HG03139 (cell line): ENCODE measurements at regions not wholly inside any gene's neighbourhood (a gene's known extent, or its start where the extent isn't known, plus 50 kb on each side); places are given as distances from the start of the nearest gene placed in this dataset.

ENCODE experiments used
- ATAC-seq: cut with Tn5 transposase; IDR thresholded peaks from one replicate; pipeline ENCODE4 v1.9.1; 2021; ENCODE audit not compliant: unreplicated experiment

- ATAC-seq, result no peak
Observed at GRCh38 chr20:21901470-21902275, 196.2 kb downstream of the PAX1 start.

- no peak for ATAC-seq
Observed at GRCh38 chr20:21900431-21900830, 195.0 kb downstream of the PAX1 start.

DNA sequence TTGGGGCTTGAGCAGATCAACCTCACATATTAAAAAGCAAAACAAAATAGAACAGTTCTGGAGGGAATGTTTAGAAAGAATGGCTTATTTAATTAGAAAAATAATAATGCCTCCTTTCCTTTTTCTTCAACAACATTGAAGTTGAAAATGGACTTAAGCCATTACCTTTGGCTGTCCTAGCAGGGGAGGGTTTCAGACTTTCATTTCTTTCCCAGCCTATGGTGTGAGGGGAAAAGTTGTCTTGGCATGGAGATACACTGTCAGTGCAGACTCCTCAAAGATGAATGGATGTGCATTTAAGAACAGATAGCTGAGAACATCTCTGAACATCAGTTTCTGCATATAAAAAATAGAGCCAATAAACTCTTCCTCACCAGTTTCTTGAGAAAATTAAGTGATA, 169.5 kb downstream of the PAX1 start:
- ATAC-seq, result no peak

DNA sequence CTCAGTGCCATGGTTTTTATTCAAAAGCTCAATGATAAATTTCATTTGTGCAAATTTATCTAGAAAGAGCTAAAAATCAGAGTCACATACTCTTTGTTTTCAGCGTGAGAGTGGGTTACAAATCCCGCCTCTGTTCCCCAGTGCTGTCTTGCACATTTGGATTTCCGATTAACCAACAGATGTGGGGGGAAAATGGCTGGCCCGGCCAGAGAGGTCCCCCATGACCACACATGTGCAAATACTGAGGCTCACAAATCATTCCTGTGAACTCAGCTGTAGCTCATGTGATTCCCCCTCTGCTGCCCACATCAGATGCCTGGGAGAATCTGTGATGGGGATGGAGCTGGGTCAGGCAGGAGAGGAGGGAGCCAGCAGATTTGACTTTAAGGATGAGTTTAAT, 168.7 kb downstream of the PAX1 start:
- no peak for ATAC-seq

DNA sequence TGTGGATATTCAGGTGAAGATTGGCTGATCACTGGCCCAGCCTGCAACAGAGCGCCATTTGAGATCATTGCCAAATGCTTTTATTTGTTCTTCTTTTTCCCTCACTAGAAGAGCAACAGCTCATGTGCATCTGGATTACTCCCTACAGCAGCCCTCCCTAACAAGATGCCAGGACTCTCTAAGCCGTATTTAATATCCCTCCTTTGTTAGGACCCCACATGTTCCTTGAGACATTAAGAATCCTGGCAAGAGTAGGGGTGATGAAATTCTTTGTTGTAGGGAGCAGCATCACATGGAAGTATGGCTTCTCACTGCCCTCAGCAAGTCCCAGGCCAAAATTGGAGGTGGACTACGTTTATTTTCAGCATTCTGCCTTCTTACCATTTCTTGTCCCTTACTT, 167.8 kb downstream of the PAX1 start:
- no peak for ATAC-seq

DNA sequence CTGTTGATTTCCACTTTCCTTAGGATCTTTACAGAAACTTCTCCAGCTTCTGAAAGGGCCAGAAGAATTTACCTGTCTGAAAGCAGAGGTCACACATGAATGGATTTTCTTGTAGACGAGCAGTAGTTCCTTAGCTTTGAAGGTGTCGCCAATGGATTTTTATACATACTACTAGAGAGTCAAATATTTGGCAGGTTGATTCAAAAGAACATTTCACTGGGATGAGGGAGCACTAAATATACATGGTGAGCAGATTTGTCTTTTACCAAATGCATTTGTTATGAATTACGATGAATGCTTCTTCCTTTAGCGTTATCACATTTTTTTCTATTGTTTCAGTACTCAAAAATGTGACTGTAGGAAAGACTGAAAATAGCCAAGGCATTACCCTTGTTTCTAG, 162.3 kb downstream of the PAX1 start:
- ATAC-seq, result no peak

GRCh38 chr20:21867353-21867752, 161.9 kb downstream of the PAX1 start:
- ATAC-seq, result no peak

GRCh38 chr20:21862956-21863355, 157.5 kb downstream of the PAX1 start:
- no peak for ATAC-seq

GRCh38 chr20:21862259-21862946, 156.9 kb downstream of the PAX1 start:
- no peak for ATAC-seq

GRCh38 chr20:21840991-21841390, 135.5 kb downstream of the PAX1 start:
- ATAC-seq, result no peak

- no peak for ATAC-seq
Observed at GRCh38 chr20:21839982-21840381, 134.5 kb downstream of the PAX1 start.

- no peak for ATAC-seq
Observed at GRCh38 chr20:21836346-21836745, 130.9 kb downstream of the PAX1 start.

DNA sequence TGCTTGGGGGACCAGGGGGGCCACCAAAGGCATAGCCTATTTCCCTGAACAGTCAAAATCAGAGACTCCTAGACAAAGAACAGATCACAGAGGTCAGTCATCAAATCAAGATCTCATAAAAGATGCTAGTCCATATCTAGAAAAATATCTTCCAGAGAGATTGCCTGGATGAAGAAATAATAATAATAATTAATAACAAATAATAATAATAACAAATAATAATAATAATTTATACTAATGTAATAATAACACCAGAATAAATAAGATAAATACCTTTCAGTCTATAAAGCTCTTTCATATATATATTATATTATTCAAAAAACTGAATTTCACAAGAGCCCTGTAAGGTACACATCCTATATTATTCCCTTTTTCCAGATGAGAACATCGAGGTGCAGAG, 129.6 kb downstream of the PAX1 start:
- no peak for ATAC-seq

DNA sequence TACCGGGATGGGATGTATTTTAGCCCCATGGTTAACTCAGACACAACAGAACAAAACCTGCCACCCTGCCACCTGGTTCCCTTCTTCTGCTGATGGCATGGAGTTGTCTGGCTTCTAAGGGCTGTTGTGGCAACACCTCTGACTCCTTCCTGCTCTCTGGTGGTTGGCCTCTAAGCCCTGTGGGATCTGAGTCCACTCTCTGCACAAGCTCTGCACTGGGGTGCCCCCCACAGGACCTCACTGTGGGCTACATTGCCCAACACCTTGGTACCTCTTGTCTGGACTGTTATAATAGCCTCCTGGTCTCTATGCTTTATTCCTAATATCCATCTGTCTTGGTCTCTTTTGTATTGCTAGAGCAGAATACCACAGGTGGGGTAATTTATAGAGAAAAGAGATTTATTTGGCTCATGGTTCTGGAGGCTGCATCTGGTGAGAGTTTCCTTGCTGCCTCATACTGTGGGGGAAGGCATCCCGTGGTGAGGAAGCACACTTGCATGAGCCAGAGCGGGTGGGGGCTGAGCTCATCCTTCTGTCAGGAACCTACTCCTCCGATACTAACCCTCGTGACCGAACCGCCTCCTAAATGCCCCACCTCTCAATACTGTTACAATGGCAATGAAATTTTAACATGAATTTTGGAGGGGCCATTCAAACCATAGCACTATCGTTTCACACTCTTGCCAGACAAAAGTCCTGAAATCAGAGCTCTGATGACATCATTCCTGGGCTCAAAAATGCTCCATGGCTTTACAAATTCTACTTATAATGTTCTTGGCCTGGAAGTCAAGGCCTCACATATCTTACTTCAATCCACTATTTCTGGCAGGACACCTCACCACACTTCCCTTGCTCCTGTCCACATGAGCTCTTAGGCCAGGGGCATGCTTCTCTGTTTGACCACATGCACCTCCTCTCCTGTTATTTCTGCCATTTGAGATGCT, 127.2 kb downstream of the PAX1 start:
- no peak for ATAC-seq

GRCh38 chr20:21826976-21827375, 121.5 kb downstream of the PAX1 start:
- no peak for ATAC-seq

DNA sequence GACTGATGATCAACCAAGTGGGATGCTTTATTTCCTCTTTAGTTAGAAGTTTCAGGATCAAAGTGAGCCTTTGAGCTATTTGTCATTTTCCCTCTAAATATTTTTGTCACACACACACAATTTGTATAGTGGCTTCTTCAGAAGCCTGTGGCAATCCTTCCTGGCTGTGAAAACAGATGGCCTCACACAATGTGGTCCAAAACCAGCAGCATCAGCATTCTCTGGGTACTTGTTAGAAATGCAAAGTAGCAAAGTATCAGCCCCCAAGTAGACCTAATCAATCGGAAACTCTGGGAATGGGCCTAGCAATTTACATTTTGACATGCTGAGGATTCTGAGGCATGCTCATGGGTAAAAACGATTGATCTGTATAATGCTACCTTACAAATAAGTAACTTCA, 115.9 kb downstream of the PAX1 start:
- no peak for ATAC-seq

DNA sequence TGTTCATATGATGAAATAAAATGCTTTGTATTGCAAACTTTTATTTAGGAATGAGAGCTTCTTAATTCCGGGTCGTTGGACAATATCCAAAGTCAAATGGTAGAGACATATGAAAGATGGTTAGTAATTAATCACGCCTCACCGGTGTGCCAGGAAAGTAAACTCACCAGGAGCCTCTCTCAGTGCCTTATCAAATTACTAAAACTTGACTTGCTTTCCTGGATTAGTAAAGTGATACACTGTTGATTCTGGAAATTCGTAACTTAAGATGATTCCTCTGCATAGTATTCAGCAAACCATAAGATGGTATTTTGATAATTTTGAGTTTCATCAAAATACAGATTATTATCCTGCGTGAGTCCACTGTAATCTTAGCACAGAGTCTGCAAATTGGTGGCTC, 115.2 kb downstream of the PAX1 start:
- no peak for ATAC-seq

- ATAC-seq, result no peak
Observed at GRCh38 chr20:21820045-21820444, 114.6 kb downstream of the PAX1 start.

- no peak for ATAC-seq
Observed at GRCh38 chr20:21812379-21812778, 106.9 kb downstream of the PAX1 start.

DNA sequence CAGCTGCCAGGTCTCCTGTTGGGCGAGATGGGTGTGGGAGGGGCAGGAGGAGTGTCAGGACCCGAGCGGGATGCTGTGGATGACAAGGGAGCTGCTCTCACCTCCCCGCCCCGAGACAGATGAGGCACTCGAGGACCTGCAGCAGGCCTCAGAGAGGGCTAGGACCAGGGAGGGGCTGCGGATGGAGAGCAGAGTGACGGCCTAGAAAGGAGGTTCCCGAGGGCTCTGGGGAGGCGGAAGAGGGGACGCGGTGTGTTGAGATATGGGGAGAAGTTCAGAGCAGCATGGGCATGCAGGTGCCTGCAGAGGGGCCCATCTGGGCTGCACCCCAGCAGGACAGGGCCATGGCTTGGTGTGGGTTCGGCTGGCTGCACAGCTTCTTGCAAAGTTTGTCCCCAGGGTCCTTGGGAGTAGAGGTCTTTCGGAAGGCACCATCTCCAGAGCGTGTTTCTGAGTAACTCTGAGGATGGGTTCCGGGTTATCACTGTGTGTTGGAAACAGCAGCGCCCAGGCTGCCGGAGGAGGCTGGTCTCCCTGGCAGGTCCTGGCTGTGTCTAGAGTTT, 104.6 kb downstream of the PAX1 start:
- ATAC-seq, result no peak
